ENCODE measurements at regions not wholly inside any gene's neighbourhood (a gene's known extent, or its start where the extent isn't known, plus 50 kb on each side); places are given as distances from the start of the nearest gene placed in this dataset.

GRCh38 chr1:56229186-56229585, 350.2 kb downstream of the PLPP3 start:
- no peaks in the 10 kb centered on the region for H3K9me3 Mint-ChIP-seq
- H3K36me3 Mint-ChIP-seq, result peaks cover 5% of the 10 kb centered on the region
- no peak for TF ChIP-seq CTCF (conservative IDR thresholded peaks at IDR 0.05)
- peaks cover 5% of the 10 kb centered on the region for H3K4me1 Mint-ChIP-seq (ENCODE audit: unreplicated experiment)
- H3K27ac Mint-ChIP-seq, result no peak overlapping the region
- no peak overlapping the region for H3K4me3 Mint-ChIP-seq
- H3K27me3 Mint-ChIP-seq, result peaks cover 7% of the 10 kb centered on the region
- DNase-seq (ENCODE audit: extremely low spot score, unreplicated experiment), result no peak

GRCh38 chr1:56227886-56228285, 351.5 kb downstream of the PLPP3 start:
- TF ChIP-seq CTCF (conservative IDR thresholded peaks at IDR 0.05), result no peak
- Mint-ChIP-seq H3K27ac (no peak overlapping the region), H3K36me3 (peaks cover 5% of the 10 kb centered on the region), H3K4me3 (no peak overlapping the region), H3K4me1 (ENCODE audit: unreplicated experiment) (peaks cover 5% of the 10 kb centered on the region), H3K27me3 (peaks cover 7% of the 10 kb centered on the region), H3K9me3 (peaks cover 3% of the 10 kb centered on the region)
- DNase-seq (ENCODE audit: extremely low spot score, unreplicated experiment), result no peak

- peaks cover 4% of the 10 kb centered on the region for H3K9me3 Mint-ChIP-seq
- H3K27me3 Mint-ChIP-seq, result peaks cover 7% of the 10 kb centered on the region
- H3K4me3 Mint-ChIP-seq, result no peak overlapping the region
- no peak for DNase-seq (ENCODE audit: extremely low spot score, unreplicated experiment)
- no peak for TF ChIP-seq CTCF (conservative IDR thresholded peaks at IDR 0.05)
- H3K4me1 Mint-ChIP-seq (ENCODE audit: unreplicated experiment), result peaks cover 5% of the 10 kb centered on the region
- H3K36me3 Mint-ChIP-seq, result peaks cover 5% of the 10 kb centered on the region
- no peak overlapping the region for H3K27ac Mint-ChIP-seq
Observed at GRCh38 chr1:56227401-56227800, 352.0 kb downstream of the PLPP3 start.

DNA sequence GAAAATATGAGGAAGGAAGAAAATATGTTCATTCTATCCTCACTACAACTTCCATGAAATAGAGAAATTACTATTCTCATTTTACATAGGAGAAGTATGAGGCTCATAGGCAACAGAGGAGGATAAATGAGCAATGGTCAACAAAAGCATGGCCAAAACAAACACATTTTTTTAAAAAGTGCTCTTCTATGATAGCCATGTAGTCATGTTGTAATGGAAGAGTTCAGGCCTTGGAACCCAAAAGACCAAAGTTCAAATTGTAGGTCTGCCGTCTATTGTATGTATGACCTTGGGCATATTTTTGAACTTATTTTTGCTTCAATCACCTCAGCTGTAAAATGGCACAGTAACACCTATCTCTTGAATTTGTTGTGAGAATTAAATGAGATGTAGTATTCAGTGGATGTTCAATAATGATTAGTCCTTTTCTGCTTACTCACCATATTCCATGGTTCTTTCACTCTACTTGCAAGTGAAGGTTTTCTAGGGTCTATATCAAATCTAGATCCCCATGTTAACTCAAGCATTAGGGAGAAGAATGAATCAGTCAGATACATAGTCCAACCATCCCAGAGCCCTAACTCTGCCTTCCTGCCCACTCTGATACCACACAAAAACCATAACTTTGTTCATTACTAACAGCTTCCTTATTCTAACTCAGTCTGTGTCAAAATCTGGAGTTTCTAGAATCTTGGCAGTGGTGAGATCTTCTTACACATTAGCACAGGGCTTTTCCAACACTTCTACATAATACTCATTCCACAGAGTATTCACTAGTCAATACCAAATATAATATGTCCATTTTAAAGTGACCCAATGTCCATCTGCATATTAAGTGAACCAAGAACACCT, 353.2 kb downstream of the PLPP3 start:
- H3K4me1 Mint-ChIP-seq (ENCODE audit: unreplicated experiment), result peaks cover 5% of the 10 kb centered on the region
- H3K4me3 Mint-ChIP-seq, result no peak overlapping the region
- H3K9me3 Mint-ChIP-seq, result peaks cover 4% of the 10 kb centered on the region
- H3K36me3 Mint-ChIP-seq, result no peaks in the 10 kb centered on the region
- no peak for DNase-seq (ENCODE audit: extremely low spot score, unreplicated experiment)
- H3K27ac Mint-ChIP-seq, result no peak overlapping the region
- no peaks in the 10 kb centered on the region for H3K27me3 Mint-ChIP-seq
- TF ChIP-seq CTCF (conservative IDR thresholded peaks at IDR 0.05), result no peak

DNA sequence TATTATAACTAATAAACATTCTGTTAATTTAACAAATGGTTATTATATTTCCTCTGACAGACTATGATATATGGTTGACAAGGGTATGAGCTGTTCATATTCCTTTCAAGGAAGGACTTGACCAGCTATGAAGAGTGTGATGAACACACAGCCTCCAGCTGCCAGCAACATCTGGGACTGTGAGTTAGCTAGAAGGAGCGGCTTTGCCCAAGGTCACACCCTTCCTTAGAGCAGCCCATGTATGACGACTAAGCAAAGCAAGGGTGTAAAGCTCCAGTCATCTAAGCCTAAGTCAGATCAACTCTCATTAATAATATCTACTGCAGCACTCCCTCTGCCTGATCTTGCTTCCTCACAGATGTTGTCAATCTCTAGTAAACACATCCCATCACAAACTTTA, 355.4 kb downstream of the PLPP3 start:
- H3K27ac Mint-ChIP-seq, result no peak overlapping the region
- DNase-seq (ENCODE audit: extremely low spot score, unreplicated experiment), result no peak
- H3K4me3 Mint-ChIP-seq, result no peak overlapping the region
- TF ChIP-seq CTCF (conservative IDR thresholded peaks at IDR 0.05), result no peak
- H3K27me3 Mint-ChIP-seq, result no peaks in the 10 kb centered on the region
- no peaks in the 10 kb centered on the region for H3K36me3 Mint-ChIP-seq
- H3K4me1 Mint-ChIP-seq (ENCODE audit: unreplicated experiment), result peaks cover 5% of the 10 kb centered on the region
- H3K9me3 Mint-ChIP-seq, result peaks cover 4% of the 10 kb centered on the region
